ENCODE measurements at regions not wholly inside any gene's neighbourhood (a gene's known extent, or its start where the extent isn't known, plus 50 kb on each side); places are given as distances from the start of the nearest gene placed in this dataset.

DNA sequence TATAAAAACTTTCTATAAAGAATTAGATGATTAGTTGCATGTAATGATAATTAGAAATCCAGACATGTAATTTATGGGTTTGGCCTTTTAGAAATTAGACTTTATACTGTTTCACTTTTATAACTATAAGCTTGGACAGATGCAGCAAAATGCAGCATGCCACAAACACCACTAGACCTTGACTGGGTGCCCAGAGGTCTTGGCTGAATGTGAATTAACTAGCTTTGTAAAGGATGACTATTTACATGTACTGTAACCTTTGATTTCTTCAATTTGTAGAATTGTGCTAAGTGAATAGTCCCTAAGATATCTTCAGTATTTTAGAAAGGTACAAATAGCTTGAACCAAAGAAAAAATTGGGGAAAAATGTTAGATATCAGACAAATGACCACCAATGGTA is 2168.1 kb downstream of the MAT2B start:
- no peak for DNase-seq (ENCODE audit: extremely low read depth, low read depth)
- TF ChIP-seq, protein P1, sequence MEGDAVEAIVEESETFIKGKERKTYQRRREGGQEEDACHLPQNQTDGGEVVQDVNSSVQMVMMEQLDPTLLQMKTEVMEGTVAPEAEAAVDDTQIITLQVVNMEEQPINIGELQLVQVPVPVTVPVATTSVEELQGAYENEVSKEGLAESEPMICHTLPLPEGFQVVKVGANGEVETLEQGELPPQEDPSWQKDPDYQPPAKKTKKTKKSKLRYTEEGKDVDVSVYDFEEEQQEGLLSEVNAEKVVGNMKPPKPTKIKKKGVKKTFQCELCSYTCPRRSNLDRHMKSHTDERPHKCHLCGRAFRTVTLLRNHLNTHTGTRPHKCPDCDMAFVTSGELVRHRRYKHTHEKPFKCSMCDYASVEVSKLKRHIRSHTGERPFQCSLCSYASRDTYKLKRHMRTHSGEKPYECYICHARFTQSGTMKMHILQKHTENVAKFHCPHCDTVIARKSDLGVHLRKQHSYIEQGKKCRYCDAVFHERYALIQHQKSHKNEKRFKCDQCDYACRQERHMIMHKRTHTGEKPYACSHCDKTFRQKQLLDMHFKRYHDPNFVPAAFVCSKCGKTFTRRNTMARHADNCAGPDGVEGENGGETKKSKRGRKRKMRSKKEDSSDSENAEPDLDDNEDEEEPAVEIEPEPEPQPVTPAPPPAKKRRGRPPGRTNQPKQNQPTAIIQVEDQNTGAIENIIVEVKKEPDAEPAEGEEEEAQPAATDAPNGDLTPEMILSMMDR (IDR thresholded peaks at IDR 0.05; ENCODE audit: low read depth, low read length): no peak

DNA sequence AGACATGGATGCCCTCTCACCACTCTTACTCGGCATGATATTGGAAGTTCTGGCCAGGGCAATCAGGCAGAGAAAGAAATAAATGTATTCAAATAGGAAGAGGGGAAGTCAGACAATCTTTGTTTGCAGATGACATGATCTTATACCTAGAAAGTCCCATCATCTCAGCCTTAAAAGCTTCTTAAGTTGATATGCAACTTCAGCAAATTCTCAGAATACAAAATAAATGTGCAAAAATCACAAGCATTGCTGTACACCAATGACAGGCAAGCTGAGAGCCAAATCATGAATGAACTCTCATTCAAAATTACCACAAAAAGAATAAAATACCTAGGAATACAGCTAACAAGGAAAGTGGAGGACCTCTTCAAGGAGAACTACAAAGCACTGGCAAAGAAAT is 2190.4 kb downstream of the MAT2B start:
- DNase-seq (ENCODE audit: extremely low read depth, low read depth): no peak
- TF ChIP-seq, protein P1 (IDR thresholded peaks at IDR 0.05; ENCODE audit: low read depth, low read length): no peak

DNA sequence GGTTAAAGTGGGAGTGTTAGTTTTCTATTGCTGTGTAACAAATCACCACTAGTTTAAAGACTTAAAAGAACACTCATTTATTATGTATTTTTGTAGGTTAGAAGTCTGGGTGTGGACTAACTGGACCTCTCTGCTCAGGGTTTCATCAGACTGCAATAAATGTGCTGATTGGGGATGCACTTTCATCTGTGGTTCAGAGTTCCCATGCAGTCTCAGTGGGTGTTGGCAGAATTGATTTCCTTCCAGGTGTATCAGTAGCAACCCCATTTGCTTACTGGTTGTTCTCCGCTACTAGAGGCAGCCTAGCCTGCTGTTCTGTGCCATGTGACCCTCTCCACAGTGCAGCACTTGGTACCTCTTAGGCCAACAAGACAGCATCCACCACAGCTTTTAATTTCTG is 2200.5 kb downstream of the MAT2B start:
- TF ChIP-seq, protein P1 (IDR thresholded peaks at IDR 0.05; ENCODE audit: low read depth, low read length): no peak
- no peak for DNase-seq (ENCODE audit: extremely low read depth, low read depth)

DNA sequence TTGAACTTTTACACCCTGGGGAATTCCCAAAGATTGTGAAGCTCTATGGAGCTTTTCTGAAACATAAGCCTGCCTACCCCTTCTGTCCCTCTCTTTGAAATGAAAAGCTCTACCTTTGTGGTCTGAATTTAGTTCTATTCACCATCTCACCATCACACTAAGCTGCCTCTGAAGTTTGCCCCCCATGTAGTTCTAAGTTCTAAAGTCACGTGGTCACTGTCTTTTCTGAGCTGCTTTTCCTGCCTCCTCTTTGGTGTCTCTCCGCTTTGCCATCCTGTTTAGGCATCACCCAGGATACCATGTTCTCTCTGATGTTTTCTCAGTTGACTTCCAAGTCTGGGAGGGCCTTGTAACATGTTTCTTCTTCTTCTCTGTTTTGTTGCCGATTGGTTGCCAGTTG is 2206.6 kb downstream of the MAT2B start:
- TF ChIP-seq, protein P1 (IDR thresholded peaks at IDR 0.05; ENCODE audit: low read depth, low read length): no peak
- no peak for DNase-seq (ENCODE audit: extremely low read depth, low read depth)

DNA sequence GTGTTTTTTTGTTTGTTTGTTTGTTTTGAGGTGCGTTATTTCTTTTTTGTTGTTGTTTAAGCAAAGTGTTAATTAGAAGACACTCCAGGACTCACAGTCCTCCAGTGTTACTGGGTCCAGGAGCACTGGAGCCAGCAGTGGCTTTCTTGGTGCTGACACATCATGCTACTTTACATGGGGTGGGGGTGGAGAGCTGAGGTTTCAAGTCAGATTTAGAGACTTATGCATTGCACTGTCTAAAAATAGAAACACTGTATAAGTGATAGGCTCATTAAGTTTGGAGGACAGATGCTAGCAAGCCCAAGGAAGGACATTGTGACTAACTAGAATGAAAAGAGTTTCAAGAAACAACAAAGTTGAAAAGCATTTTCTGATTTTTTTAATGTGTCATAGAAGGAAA is 2209.2 kb downstream of the MAT2B start:
- TF ChIP-seq, protein P1 (IDR thresholded peaks at IDR 0.05; ENCODE audit: low read depth, low read length): no peak
- DNase-seq (ENCODE audit: extremely low read depth, low read depth): no peak

DNA sequence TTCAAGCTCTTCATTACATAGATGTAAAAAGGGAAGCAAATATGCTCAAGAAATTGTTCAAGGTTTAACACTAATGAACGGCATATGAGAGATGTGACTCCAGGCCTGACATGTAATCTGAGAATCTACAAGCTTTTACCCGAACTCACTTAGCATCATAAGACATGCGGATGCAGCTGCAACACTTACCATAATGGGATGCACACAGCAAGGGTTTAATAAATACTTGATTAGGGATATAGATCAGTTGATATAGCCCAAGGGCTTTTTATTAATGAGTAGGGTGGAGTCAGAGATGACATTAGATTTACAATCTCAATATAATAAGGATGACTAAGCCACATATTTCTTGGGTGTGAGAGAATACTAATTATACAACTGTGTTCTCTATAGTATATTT is 2215.5 kb downstream of the MAT2B start:
- TF ChIP-seq, protein P1 (IDR thresholded peaks at IDR 0.05; ENCODE audit: low read depth, low read length): no peak
- no peak for DNase-seq (ENCODE audit: extremely low read depth, low read depth)

DNA sequence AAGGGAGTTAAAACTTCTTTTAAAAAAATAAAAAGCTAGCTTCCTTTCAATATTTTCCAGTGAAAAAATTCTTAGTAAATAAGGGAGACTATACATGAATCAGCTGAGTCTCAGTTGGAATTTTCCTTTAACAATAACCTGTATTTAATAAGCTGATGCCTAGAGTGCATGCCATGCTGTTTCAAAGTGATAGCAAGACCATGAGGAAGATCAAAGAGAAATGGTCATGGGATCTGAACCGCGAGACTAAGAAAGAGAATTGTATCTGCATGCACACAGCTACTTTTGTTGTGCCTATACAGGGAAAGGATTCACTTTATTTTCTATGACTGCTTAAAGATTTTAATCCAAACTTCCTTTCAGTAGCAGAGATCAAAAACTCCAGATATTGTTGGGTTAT is 2217.0 kb downstream of the MAT2B start:
- TF ChIP-seq, protein P1 (IDR thresholded peaks at IDR 0.05; ENCODE audit: low read depth, low read length): no peak
- no peak for DNase-seq (ENCODE audit: extremely low read depth, low read depth)
